ENCODE measurements at regions not wholly inside any gene's neighbourhood (a gene's known extent, or its start where the extent isn't known, plus 50 kb on each side); places are given as distances from the start of the nearest gene placed in this dataset.

GRCh38 chr7:116417593-116418345, 81.8 kb upstream of the CAV2 start (continued):
- TF ChIP-seq MNT (conservative IDR thresholded peaks at IDR 0.05) (peak in 1 of 2 experiments; percentile 62; a peak in 2 of 4 replicates), MECOM (CRISPR knock-in tag; IDR thresholded peaks at IDR 0.05) (peak; percentile 91), TAF15 (IDR thresholded peaks at IDR 0.05; ENCODE audit: low read depth, low read length) (no peak), RNF2 (IDR thresholded peaks at IDR 0.05) (peak; percentile 48; the same call in 1 of the 2 replicates), CHD1 (IDR thresholded peaks at IDR 0.05; ENCODE audit: low read length) (no peak), DNMT1 (IDR thresholded peaks at IDR 0.05) (no peak), MEF2A (IDR thresholded peaks at IDR 0.05; ENCODE audit: control insufficient read depth, low read depth, low read length) (no peak), ETV6 (IDR thresholded peaks at IDR 0.05; ENCODE audit: borderline replicate concordance in 1 of 2, low read depth in 2 of 2, low read length in 1 of 2) (no peak), ETV6 (CRISPR knock-in tag; IDR thresholded peaks at IDR 0.05; ENCODE audit: borderline replicate concordance) (no peak), ZBTB1 (CRISPR knock-in tag; IDR thresholded peaks at IDR 0.05; ENCODE audit: borderline replicate concordance, low read depth) (no peak), RAD21 (CRISPR knock-in tag; conservative IDR thresholded peaks at IDR 0.05 in 1 of 2, IDR thresholded peaks at IDR 0.05 in 1 of 2) (peak in 1 of 2 experiments; percentile 12; a peak in 1 of 4 replicates), NBN (IDR thresholded peaks at IDR 0.05; ENCODE audit: low read depth) (peak; percentile 82), ELF2 (CRISPR knock-in tag; IDR thresholded peaks at IDR 0.05) (no peak), SIN3B (IDR thresholded peaks at IDR 0.05; ENCODE audit: low read depth) (no peak), ARHGAP35 (IDR thresholded peaks at IDR 0.05; ENCODE audit: partially characterized antibody) (peak; percentile 58)
- TF ChIP-seq, protein P1, sequence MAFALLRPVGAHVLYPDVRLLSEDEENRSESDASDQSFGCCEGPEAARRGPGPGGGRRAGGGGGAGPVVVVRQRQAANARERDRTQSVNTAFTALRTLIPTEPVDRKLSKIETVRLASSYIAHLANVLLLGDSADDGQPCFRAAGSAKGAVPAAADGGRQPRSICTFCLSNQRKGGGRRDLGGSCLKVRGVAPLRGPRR (CRISPR knock-in tag; IDR thresholded peaks at IDR 0.05), result no peak
- TF ChIP-seq, protein P2, sequence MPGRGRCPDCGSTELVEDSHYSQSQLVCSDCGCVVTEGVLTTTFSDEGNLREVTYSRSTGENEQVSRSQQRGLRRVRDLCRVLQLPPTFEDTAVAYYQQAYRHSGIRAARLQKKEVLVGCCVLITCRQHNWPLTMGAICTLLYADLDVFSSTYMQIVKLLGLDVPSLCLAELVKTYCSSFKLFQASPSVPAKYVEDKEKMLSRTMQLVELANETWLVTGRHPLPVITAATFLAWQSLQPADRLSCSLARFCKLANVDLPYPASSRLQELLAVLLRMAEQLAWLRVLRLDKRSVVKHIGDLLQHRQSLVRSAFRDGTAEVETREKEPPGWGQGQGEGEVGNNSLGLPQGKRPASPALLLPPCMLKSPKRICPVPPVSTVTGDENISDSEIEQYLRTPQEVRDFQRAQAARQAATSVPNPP (IDR thresholded peaks at IDR 0.05; ENCODE audit: borderline replicate concordance, insufficient read depth, insufficient read length), result no peak
- TF ChIP-seq, protein P3, sequence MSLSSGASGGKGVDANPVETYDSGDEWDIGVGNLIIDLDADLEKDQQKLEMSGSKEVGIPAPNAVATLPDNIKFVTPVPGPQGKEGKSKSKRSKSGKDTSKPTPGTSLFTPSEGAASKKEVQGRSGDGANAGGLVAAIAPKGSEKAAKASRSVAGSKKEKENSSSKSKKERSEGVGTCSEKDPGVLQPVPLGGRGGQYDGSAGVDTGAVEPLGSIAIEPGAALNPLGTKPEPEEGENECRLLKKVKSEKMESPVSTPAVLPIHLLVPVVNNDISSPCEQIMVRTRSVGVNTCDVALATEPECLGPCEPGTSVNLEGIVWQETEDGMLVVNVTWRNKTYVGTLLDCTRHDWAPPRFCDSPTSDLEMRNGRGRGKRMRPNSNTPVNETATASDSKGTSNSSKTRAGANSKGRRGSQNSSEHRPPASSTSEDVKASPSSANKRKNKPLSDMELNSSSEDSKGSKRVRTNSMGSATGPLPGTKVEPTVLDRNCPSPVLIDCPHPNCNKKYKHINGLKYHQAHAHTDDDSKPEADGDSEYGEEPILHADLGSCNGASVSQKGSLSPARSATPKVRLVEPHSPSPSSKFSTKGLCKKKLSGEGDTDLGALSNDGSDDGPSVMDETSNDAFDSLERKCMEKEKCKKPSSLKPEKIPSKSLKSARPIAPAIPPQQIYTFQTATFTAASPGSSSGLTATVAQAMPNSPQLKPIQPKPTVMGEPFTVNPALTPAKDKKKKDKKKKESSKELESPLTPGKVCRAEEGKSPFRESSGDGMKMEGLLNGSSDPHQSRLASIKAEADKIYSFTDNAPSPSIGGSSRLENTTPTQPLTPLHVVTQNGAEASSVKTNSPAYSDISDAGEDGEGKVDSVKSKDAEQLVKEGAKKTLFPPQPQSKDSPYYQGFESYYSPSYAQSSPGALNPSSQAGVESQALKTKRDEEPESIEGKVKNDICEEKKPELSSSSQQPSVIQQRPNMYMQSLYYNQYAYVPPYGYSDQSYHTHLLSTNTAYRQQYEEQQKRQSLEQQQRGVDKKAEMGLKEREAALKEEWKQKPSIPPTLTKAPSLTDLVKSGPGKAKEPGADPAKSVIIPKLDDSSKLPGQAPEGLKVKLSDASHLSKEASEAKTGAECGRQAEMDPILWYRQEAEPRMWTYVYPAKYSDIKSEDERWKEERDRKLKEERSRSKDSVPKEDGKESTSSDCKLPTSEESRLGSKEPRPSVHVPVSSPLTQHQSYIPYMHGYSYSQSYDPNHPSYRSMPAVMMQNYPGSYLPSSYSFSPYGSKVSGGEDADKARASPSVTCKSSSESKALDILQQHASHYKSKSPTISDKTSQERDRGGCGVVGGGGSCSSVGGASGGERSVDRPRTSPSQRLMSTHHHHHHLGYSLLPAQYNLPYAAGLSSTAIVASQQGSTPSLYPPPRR (CRISPR knock-in tag; IDR thresholded peaks at IDR 0.05; ENCODE audit: borderline replicate concordance), result no peak

Measured in K562 (cell line).